GM19397 (cell line): ENCODE measurements at regions not wholly inside any gene's neighbourhood (a gene's known extent, or its start where the extent isn't known, plus 50 kb on each side); places are given as distances from the start of the nearest gene placed in this dataset.

Experiments used
- ATAC-seq: cut with Tn5 transposase; IDR thresholded peaks from one replicate; pipeline ENCODE4 v1.9.1; 2021; ENCODE audit warnings: mild to moderate bottlenecking, moderate library complexity; ENCODE audit not compliant: unreplicated experiment

DNA sequence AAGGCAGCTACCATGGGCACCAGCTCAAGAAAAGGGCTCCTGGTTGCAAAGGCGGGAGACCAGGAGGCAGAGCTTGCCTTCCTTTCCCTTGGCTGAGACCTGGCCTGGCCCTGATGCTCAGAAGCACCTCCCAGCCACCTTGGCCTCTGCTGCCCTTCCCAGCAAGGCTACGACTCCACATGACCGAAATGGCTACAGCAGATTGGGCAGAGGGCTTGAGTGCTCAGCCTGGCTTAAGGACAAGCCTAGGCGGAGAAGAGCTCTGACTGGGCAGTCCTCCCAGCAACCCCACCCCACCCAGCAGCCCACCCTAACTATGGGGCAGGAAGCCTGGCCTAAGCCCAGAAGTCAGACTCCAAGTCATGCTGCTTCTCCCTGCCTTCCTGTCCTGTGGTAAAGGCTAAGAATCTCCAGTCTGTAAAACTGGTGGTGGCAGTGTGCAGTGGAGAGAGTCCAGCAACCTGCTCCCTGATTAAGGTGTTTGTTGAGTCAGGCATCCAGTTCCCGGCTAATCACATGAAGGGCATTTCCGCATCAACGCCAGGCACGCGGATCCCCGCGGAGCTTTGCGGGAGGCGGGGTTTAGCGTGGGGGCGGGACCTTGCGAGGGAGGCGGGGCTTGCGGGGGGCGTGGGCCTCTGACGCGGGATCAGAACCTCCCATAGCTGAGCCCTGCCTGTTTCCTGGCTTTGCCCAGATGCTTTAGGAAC, 256.0 kb downstream of the BCL11A start:
- ATAC-seq: no peak

DNA sequence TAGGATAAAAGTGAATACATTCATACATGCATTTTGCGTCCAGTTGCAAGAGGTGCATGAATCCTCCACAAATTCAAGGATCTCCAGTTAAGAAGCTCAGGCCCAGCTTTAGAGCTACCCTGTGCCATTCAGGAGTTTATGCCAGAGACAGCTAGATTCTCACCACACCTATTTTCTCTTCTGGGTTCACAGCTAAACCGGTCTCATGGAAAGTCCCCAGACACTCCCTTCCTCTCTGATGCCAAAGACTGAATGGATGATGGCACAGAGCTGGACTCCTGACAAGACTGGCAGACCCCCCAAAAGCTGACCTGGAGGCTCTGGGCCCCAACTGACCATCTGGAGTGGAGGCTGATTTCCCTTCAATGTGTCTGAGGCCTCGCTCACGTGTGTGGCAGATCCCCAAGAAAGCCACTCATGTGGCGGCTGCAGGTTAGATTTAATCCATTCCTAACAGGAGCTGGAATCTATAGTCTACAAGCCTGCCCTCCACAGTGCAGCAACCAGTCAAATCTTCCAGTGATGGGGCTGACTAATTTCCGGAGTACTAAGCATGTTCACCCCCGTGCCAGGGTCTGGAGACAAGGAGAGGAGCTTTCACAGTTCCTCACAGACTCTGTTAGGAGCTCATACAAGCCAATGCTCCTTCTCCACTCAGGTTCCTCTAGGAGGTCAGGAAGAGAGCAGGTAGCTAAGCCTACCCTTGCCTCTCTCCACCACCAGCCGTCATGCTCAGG, 257.1 kb downstream of the BCL11A start:
- ATAC-seq: no peak

DNA sequence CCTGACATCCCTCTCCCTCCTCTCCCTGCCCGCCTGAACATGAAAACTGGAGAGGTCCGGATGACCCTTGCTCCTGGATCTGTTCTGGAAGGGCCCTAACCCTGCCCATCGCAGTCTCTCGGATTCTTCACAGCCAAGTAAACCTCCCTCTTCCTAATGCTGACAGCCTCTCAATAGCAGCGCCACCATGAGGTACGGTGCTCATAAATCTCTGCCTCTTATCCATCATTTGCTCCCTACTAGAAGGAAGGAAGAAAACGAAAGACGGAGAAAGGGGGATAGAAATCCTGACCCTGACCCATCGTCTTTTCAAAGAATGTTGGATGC, 257.9 kb downstream of the BCL11A start:
- ATAC-seq: no peak

DNA sequence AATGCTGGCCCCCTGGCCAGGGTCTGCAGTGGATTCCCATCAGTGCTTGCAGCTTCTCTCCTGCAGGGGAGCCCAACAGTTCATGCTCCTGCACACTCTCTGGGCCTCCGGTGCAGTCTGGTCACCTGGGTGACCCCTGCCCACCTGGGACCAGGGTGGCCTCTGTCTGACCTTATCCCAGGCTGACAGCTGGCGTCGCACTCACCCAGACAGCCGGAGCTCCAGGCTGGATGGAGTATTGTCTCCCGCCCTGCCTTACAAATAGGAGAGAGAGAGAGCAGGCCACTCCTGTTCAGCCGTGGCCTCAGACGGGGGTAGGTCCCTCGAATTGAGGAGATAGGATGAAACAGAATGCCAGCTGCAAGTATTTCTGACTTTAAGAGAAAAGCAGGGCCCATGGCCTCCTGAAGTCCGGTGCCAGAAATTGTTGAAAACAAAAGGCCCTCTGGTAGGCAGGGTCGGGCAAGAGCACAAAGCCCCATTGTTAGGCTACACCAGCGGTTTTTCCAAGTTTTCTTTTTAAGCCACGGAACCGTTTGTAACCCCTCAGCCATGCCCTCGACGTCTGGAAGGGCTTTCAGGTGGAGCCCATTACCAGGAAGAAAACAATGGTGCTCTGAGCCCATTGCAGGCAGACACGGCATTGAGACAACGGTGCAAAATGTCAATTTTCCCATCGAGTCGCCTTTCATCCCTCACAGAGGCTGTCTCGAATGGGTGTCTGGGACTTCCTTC, 258.4 kb downstream of the BCL11A start:
- no peak for ATAC-seq

DNA sequence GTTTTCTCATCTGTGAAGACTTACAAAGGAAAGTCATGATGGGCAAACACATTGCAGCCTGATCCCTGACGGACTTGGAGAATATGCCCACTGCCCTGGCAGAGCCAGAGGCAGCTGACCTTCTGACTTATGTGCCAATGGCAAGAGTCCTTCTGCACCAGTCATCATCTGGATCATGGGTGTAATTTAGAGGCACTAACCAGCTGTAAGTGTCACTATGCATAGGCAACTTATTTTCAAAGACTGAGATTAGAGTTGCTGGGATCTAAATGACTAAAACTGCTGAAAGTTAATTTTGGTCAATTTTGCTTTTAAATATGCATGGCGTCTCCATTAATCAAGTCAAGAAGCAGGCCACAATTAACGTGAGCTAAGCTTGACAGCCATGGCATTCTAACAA, 261.2 kb downstream of the BCL11A start:
- ATAC-seq: no peak

DNA sequence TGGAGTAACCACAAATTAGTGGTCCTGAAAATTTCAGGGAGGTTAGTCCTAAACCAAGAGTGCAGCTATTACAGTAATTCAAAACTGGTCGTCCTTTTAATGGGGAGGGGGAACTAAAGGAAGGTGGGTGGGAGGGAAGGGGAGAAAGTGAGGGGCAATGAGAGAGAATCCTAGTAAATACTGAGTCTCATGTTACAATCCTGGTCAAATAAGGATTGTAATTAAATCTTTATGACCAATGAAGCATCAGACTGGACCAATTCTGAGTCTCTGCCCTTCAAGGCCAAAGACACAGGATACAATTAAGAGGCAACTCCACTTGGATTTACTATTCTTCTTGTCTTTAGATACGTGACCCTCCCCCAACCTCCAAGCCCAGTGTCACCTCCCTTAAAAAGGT, 262.9 kb downstream of the BCL11A start:
- no peak for ATAC-seq

DNA sequence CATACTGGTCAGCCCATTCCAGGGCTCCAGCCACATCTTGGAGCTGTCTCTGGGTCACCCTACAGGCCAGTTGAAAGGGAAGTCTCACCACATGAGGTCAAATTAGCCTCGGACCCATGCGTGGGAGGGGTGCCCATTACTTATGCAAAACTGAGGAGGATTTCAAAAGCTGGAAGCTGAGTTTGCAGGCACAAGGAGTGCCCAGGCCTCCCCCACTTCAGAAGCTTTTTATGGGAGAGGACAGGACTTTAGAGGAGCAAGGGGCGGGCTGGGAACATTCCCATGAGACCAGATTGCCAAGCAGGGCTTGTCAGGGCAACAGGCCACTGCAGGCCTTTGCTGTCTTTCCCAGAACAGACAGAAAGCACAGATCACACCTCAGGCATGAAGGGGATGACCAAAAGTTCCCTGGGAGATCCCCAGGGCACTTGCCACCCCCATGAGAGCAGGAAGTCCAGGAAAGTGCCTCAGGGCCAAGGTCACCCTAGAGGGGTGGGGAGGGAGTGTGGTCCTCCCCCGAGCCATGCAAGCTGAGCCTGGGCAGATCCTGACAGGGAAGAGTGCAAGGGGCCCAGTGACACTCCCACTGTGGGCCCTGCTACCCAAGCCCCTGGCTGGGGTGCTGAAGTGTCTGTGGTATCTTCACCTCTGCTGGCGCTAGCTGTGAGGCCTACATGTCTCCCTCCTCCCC, 267.7 kb downstream of the BCL11A start:
- no peak for ATAC-seq

DNA sequence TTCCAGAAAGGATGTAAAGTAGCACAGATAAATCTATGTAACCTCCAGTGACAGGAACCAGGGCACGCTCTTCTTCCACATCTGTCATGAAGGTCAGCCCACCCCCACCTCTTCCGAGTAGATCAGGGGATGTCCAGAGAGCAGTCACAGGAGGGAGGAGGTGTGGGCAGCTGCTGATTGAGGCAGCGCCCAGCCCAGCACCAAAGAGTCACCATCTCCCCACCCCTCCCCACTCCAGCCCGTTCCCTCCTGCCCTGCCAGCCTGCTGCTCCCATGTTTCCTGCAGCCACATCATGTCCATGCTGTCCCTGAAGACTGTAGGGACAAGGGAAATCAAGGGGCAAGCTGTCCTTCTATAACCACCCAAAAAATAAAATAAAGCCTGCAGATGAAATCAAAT, 269.8 kb downstream of the BCL11A start:
- ATAC-seq: no peak

DNA sequence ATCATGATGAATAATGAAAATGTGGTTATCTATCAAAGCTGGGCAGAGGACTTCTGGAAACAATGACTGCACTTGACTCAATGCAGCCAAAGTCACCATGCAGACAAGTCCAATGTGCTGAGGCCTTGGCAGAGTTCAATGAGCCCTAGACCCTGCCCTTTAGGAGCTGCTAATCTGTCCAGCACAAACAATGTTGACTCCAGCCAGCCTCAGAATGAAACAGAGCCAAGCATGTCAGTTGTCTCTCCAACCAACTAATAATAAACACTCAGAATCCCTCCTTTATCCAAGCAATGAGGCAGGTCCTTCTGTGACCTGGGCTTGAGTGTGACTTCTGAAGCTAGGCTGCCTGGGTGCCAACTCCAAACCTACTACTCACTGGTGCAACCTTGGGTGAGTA, 270.6 kb downstream of the BCL11A start:
- ATAC-seq: no peak

DNA sequence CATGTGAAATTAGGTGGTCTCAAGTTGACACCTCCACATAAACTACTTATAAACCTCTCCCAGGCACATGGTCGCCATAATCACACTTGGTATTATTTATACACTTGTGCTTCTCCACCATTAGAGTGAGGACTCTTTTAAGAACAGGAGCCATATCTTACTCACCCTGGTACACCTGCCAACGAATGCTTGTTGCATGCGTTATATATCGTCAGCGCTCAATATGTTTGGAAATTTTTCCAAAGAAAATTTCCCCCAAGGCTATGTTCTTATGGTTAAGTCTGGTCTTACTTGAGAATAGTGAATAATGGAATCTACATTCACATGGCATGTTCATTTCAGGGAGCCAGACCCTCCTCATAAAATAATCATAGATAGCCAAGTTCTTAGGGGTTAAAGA, 271.7 kb downstream of the BCL11A start:
- ATAC-seq: no peak

DNA sequence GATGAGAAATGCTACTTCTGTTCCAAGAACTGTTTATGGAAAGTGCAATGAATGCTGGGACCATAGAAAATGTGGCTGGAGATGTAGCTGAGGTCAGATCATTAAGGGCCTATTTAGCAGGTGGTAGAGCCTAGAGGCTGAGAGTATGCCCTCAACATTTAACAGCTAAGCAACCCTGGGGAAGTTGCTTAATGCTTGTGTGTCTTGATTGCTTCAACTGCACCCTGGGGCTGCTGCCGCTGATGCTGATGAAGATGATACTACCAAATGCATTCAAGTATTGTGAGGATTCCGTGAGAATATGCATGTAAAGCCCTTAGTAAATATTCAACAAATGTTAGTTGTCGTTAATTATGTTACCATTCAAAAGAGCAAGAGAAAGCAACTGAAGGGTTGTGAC, 273.2 kb downstream of the BCL11A start:
- ATAC-seq: no peak

DNA sequence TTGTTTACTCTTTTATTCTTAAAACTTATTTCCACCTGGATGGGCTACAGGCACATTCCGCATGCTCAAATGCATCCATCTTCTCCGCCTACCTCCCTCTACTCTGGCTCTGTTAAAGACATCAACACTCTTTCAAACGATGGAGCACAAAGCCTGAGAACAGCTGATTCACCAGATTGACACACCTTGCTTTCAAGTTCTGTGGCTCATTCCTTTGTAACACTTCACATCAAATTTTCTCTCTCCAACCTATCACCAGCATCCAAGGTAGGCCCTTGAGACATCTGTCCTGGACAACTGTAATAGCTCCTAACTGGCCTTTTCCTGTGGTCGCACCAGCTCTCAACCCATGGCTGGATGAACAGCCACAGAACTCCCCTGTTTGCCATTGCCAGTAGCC, 274.5 kb downstream of the BCL11A start:
- no peak for ATAC-seq

DNA sequence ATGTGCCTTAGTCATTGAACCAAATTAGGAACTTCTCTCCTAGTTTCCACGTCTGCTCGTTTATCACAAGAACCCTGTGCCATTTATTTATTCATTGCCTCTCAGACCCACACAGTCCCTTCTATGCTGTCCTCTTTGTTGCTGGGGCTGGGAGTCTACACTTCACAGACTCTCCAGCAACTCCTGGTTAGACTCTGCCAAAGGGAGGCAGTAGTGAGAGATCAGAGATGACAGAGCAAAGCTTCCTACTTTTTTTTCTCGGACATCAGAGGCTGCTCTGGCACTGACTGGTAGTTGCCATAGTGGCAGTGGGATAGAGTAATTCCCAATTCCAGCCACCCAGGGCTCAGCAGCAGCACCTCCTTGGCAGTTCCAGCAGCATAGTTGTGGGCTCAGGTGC, 277.5 kb downstream of the BCL11A start:
- no peak for ATAC-seq

DNA sequence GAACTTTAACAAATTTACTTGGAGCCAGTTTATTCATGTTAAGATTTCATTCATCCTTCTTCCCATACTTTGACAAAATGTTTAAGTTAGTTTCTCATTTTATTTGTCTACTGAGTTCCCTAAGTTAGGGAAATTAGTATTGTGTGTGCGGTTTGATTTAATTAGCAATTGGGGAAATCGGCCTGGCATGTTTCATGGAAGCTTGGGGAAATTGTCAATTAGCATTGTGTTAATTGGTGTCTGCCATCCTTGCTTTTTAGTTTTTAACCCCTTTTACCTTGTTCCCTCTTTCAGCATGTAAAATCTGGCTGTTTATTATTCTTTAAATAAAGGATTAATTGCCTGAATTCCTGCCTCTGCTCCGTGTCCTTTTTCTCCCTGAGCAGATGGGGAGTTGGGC, 279.6 kb downstream of the BCL11A start:
- ATAC-seq: no peak

DNA sequence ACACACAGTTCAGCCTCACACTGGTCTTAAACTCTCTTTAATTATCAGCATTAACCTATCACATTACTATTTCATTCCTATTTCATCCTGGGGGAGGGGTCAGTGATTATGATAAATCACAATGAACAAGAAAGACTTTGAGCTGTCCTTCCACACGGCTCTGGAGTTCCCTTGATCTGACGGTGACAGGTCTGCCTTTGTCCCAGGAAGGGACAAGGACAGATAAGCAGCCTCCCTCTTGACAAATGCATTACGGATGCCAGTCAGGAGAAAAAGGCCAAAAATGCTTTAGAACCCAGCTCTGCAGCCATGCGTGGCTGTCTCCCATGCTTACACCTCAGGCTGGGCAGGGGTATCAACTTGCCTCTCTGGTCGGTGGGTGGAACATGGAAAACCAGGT, 281.7 kb downstream of the BCL11A start:
- ATAC-seq: no peak

DNA sequence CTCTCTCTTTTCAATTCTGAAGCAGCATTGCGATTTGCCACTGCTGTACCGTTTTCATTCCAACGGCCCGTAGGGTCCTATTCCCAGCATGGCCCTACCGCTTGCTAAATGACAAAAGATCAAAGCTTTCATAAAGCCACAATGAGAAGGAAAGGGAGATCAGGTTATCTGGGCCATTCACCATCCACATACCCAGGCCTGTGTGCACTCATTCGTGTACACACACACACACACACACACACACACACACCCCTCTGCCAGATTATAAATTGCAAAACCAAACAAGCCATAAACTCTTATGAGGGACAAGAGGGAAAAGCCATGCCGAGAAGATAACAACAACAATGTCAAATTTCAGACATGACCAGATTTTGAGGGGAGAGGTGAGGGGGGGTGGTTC, 282.3 kb downstream of the BCL11A start:
- ATAC-seq: no peak

DNA sequence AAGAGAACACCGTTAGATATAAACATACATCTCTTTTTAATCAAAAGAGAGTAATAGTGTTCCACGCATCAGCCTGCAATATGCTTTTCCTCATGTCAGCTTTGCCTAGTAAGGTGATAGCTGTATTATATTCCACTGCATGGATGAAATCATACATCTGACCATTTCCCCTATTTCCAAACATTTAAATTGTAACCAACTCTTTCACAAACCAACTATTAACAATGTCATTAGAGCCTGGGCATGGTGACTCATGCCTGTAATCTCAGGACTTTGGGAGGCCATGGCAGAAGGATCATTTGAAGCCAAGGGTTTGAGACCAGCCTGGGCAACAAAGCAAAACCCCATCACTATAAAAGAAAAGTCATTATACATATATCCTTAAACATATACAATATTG, 284.8 kb downstream of the BCL11A start:
- no peak for ATAC-seq

DNA sequence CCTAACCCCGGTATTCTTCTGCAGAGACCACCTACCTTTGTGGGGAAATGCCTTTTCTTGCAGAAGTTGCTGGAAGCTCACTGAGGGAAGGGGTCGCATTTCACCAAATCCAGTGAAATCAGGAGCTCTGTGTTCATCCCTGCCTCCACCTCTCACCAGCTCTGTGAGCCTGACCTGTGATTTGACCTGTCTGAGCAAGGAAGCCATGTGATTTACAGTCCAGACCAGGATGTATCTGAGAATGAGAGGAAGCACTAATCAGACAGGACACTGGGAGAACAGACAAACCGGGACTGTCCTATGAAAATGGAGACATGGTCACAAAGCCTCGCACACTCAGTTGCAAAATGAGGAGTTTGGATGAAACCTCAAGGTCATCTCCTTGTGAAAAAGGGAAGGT, 285.4 kb downstream of the BCL11A start:
- ATAC-seq: no peak

DNA sequence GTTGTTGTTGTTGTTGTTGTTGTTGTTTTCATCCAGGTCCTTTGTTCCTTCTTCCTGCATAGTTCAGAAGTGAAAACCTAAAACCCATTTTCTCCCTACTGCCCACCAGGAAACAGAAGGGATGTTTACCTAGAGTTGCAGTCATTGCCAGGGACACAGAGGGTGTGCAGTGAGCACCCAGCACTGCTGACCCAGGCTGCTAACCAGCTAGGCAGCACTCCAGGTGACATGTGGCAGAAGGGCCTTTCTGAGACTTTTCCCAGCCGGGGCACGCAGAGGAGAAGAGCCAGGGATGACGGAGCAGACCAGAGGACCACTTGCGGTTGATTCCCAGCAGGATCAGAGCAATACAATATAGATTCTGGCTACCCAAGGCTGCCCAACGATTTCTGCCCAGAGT, 286.3 kb downstream of the BCL11A start:
- no peak for ATAC-seq

DNA sequence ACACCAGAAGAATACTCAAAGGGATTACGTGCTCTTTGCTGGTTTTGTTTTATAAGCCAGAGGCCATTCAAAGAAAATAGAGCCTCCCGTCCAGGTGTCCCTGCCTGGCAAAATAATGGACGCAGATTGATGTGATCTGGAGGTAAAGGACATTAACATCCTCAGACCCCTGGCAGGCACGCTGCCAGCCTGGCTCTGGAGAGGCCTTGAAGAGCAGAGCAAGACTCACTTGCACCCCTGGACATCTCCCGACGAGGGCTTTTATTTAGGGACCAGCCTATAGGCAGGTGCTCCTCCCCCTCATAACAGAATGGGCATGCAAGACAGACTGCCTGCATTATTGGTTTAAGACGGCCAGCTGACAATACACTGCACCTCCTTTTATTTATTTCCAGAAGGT, 291.3 kb downstream of the BCL11A start:
- no peak for ATAC-seq

DNA sequence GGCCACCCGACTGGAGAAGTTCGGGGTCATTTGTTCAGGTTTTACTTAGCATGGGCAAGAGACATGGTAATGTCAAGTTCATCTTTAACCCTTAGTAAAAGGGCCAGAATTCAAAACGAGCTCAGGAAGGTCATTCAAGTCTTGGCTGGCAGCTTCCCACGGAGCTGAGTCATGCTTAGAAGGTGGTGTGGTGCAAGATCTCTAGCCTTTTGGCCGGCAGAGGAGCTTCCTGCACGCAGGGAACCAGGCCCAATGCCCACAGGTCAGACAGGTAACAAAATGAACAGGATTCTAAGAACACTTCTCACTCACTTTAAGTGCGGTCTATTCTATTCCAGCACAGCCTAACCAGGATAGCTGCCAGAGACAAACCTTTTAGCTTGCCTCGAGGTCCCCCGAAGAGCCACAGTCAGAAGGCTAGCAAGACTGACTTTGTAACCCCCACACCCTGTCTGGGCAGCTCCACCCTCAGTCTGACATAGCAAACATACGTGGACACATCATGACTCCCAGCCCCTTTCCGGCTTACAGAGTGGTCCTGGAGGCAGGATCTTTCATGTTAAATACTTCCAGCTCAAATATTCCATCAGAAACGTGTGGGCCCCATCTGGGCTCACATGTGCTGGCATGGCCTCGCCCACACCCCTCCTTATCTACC, 292.7 kb downstream of the BCL11A start:
- ATAC-seq: no peak
